Liver (tissue), 8 donors: ENCODE measurements at regions not wholly inside any gene's neighbourhood (a gene's known extent, or its start where the extent isn't known, plus 50 kb on each side); places are given as distances from the start of the nearest gene placed in this dataset.

Experiments used
- DNase-seq: peaks from one replicate; pipeline ENCODE4 v3.0.0-alpha.2; 2017; ENCODE audit warnings: low spot score
- H3K27ac ChIP-seq, 2 donors: one replicate each; pipeline ENCODE4 v1.7.0; 2013; ENCODE audit warnings: inconsistent platforms in 2 of 2, low read length in 2 of 2, control low read depth in 1 of 2, low read depth in 1 of 2, mild to moderate bottlenecking in 1 of 2
- H3K27me3 ChIP-seq, 4 donors: one replicate each; pipeline versions ENCODE4 v1.6.1 to v1.7.0; 2013; ENCODE audit warnings: low read length in 3 of 4, inconsistent platforms in 1 of 4, mild to moderate bottlenecking in 1 of 4, moderate library complexity in 1 of 4; ENCODE audit not compliant: control insufficient read depth in 4 of 4, insufficient read depth in 4 of 4
- H3K36me3 ChIP-seq, 4 donors: one replicate each; pipeline versions ENCODE4 v1.6.1 to v1.7.0; 2013; ENCODE audit warnings: low read length in 3 of 4, mild to moderate bottlenecking in 3 of 4, low read depth in 1 of 4, moderate library complexity in 1 of 4; ENCODE audit not compliant: control insufficient read depth in 4 of 4, insufficient read depth in 3 of 4
- H3K4me1 ChIP-seq, 4 donors: one replicate each; pipeline versions ENCODE4 v1.6.1 to v1.7.0; 2013; ENCODE audit warnings: low read length in 3 of 4, mild to moderate bottlenecking in 3 of 4, moderate library complexity in 1 of 4; ENCODE audit not compliant: control insufficient read depth in 4 of 4, insufficient read depth in 4 of 4
- H3K4me3 ChIP-seq, 3 donors: one replicate each; pipeline versions ENCODE4 v1.6.1 to v1.7.0; 2013; ENCODE audit warnings: low read length in 3 of 3, control low read depth in 1 of 3, low read depth in 1 of 3, mild to moderate bottlenecking in 1 of 3
- H3K9ac ChIP-seq, 2 donors: one replicate each; pipeline ENCODE4 v1.7.0; 2013; ENCODE audit warnings: low read length in 2 of 2, mild to moderate bottlenecking in 2 of 2, moderate library complexity in 2 of 2, control low read depth in 1 of 2, low read depth in 1 of 2
- H3K9me3 ChIP-seq, 4 donors: one replicate each; pipeline versions ENCODE4 v1.6.1 to v1.7.0; 2013; ENCODE audit warnings: low read length in 3 of 4; ENCODE audit not compliant: control insufficient read depth in 4 of 4
- EGR1 ChIP-seq, 2 donors: IDR thresholded peaks; 2 replicates each; pipeline ENCODE4 v1.6.1; 2016 to 2018; ENCODE audit warnings: antibody characterized with exemption in 2 of 2, low read depth in 2 of 2
- FOXA1 ChIP-seq: IDR thresholded peaks from 2 replicates; pipeline ENCODE4 v1.6.1; 2016; ENCODE audit warnings: antibody characterized with exemption
- FOXA2 ChIP-seq: IDR thresholded peaks from 2 replicates; pipeline ENCODE4 v1.6.1; 2016; ENCODE audit warnings: antibody characterized with exemption
- GABPA ChIP-seq, 2 donors: IDR thresholded peaks in 1 of 2; conservative IDR thresholded peaks in 1 of 2; 2 replicates each; pipeline ENCODE4 v1.6.1; 2016; ENCODE audit warnings: antibody characterized with exemption in 2 of 2, mild to moderate bottlenecking in 1 of 2, moderate library complexity in 1 of 2
- HNF4A ChIP-seq, 2 donors: conservative IDR thresholded peaks; 2 replicates each; pipeline ENCODE4 v1.6.1; 2016; ENCODE audit warnings: antibody characterized with exemption in 2 of 2, mild to moderate bottlenecking in 2 of 2
- HNF4G ChIP-seq: IDR thresholded peaks from 2 replicates; pipeline ENCODE4 v1.6.1; 2016; ENCODE audit warnings: antibody characterized with exemption
- JUND ChIP-seq, 2 donors: IDR thresholded peaks; 2 replicates each; pipeline ENCODE4 v1.6.1; 2016; ENCODE audit warnings: antibody characterized with exemption in 2 of 2
- NR2F2 ChIP-seq: IDR thresholded peaks from 2 replicates; pipeline ENCODE4 v1.6.1; 2016; ENCODE audit warnings: antibody characterized with exemption
- RAD21 ChIP-seq, 2 donors: IDR thresholded peaks; 2 replicates each; pipeline ENCODE4 v1.6.1; 2016; ENCODE audit warnings: antibody characterized with exemption in 2 of 2, mild to moderate bottlenecking in 2 of 2
- RXRA ChIP-seq, 2 donors: IDR thresholded peaks; 2 replicates each; pipeline ENCODE4 v1.6.1; 2017 to 2018; ENCODE audit warnings: antibody characterized with exemption in 2 of 2, mild to moderate bottlenecking in 1 of 2
- SP1 ChIP-seq: IDR thresholded peaks from 2 replicates; pipeline ENCODE4 v1.6.1; 2018; ENCODE audit warnings: antibody characterized with exemption, mild to moderate bottlenecking
- TAF1 ChIP-seq: conservative IDR thresholded peaks from 2 replicates; pipeline ENCODE4 v1.6.1; 2016; ENCODE audit warnings: antibody characterized with exemption, mild to moderate bottlenecking
- YY1 ChIP-seq: IDR thresholded peaks from 2 replicates; pipeline ENCODE4 v1.6.1; 2016; ENCODE audit warnings: antibody characterized with exemption, mild to moderate bottlenecking
- WGBS: extraction: QIAGEN DNeasy Blood & Tissue Kit; methylation state at CpG from one replicate; pipeline ENCODE4 v1.1.7; 2013; 5-methylcytosine and 5-hydroxymethylcytosine counted together
- TF ChIP-seq, protein P1 (sequence below): IDR thresholded peaks from 2 replicates; pipeline ENCODE4 v1.6.1; 2016; ENCODE audit warnings: antibody characterized with exemption
- TF ChIP-seq, protein P2 (sequence below): IDR thresholded peaks from 2 replicates; pipeline ENCODE4 v1.6.1; 2016; ENCODE audit warnings: antibody characterized with exemption, mild to moderate bottlenecking
- TF ChIP-seq, protein P3 (sequence below): IDR thresholded peaks from 2 replicates; pipeline ENCODE4 v1.6.1; 2016; ENCODE audit warnings: antibody characterized with exemption
- TF ChIP-seq, protein P4 (sequence below): IDR thresholded peaks from 2 replicates; pipeline ENCODE4 v1.6.1; 2016; ENCODE audit warnings: antibody characterized with exemption
- TF ChIP-seq, protein P5 (sequence below): fragments of 150-350 bp; IDR thresholded peaks from 2 replicates; pipeline ENCODE4 v1.5.1; 2017; ENCODE audit warnings: improper control_type of control experiment, low read depth, low read length; ENCODE audit not compliant: missing input control
- donor health status: healthy.
- donor health status: healthy.
- donor health status: healthy.
- donor health status: healthy.
- donor health status: healthy.

DNA sequence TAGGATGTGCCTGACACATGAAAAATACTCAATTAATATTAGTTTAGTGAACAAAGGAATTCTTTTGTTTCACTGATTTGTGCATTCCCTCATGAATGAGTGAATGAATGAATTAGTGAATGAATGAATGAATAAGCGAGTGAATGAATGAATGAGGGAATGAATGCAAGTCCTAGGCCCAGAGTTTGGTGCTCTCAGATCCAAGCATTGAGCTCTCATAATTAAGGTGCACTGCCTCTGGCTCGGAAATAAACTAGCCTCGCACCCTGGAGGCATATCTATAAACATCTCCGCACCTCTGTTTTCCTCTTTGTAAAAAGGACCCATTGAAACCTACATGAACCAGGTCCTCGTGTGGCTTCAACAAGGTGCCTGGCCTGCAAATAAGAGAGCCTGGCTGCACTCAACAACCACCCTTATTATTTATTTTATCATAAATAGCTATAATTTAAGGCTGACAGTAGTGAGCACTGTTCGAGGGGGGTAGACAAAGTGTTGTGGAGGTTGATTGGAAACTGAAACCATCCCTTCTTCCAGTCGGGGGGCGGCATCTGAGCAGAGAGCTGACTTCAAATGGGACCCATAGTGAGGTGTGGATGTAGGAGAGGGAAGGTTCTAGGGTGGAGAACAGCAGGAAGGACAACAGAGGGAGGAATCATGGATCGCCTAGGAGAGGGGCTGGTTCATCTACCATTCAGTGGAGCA lies 316.8 kb downstream of the BCL11B start:
- Histone ChIP-seq H3K36me3 (no peaks in the 10 kb centered on the region), H3K4me3 (no peak overlapping the region), H3K27ac (no peak overlapping the region), H3K4me1 (no peaks in the 10 kb centered on the region), H3K9ac (no peak overlapping the region), H3K9me3 (no peaks in the 10 kb centered on the region), H3K27me3 (no peaks in the 10 kb centered on the region)
- TF ChIP-seq, protein P1, sequence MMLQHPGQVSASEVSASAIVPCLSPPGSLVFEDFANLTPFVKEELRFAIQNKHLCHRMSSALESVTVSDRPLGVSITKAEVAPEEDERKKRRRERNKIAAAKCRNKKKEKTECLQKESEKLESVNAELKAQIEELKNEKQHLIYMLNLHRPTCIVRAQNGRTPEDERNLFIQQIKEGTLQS: no peak
- TF ChIP-seq GABPA (IDR thresholded peaks at IDR 0.05 in 1 of 2, conservative IDR thresholded peaks at IDR 0.05 in 1 of 2) (no peak), RAD21 (IDR thresholded peaks at IDR 0.05) (no peak), HNF4A (conservative IDR thresholded peaks at IDR 0.05) (no peak), FOXA1 (no peak), EGR1 (IDR thresholded peaks at IDR 0.05; ENCODE audit: low read depth in 2 of 2) (no peak), SP1 (no peak), NR2F2 (no peak), FOXA2 (no peak), YY1 (no peak), JUND (IDR thresholded peaks at IDR 0.05) (no peak), RXRA (IDR thresholded peaks at IDR 0.05) (no peak), TAF1 (no peak), HNF4G (no peak)
- TF ChIP-seq, protein P2, sequence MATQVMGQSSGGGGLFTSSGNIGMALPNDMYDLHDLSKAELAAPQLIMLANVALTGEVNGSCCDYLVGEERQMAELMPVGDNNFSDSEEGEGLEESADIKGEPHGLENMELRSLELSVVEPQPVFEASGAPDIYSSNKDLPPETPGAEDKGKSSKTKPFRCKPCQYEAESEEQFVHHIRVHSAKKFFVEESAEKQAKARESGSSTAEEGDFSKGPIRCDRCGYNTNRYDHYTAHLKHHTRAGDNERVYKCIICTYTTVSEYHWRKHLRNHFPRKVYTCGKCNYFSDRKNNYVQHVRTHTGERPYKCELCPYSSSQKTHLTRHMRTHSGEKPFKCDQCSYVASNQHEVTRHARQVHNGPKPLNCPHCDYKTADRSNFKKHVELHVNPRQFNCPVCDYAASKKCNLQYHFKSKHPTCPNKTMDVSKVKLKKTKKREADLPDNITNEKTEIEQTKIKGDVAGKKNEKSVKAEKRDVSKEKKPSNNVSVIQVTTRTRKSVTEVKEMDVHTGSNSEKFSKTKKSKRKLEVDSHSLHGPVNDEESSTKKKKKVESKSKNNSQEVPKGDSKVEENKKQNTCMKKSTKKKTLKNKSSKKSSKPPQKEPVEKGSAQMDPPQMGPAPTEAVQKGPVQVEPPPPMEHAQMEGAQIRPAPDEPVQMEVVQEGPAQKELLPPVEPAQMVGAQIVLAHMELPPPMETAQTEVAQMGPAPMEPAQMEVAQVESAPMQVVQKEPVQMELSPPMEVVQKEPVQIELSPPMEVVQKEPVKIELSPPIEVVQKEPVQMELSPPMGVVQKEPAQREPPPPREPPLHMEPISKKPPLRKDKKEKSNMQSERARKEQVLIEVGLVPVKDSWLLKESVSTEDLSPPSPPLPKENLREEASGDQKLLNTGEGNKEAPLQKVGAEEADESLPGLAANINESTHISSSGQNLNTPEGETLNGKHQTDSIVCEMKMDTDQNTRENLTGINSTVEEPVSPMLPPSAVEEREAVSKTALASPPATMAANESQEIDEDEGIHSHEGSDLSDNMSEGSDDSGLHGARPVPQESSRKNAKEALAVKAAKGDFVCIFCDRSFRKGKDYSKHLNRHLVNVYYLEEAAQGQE: no peak
- TF ChIP-seq, protein P3, sequence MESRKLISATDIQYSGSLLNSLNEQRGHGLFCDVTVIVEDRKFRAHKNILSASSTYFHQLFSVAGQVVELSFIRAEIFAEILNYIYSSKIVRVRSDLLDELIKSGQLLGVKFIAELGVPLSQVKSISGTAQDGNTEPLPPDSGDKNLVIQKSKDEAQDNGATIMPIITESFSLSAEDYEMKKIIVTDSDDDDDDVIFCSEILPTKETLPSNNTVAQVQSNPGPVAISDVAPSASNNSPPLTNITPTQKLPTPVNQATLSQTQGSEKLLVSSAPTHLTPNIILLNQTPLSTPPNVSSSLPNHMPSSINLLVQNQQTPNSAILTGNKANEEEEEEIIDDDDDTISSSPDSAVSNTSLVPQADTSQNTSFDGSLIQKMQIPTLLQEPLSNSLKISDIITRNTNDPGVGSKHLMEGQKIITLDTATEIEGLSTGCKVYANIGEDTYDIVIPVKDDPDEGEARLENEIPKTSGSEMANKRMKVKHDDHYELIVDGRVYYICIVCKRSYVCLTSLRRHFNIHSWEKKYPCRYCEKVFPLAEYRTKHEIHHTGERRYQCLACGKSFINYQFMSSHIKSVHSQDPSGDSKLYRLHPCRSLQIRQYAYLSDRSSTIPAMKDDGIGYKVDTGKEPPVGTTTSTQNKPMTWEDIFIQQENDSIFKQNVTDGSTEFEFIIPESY: no peak
- TF ChIP-seq, protein P4, sequence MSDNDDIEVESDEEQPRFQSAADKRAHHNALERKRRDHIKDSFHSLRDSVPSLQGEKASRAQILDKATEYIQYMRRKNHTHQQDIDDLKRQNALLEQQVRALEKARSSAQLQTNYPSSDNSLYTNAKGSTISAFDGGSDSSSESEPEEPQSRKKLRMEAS: no peak
- TF ChIP-seq, protein P5, sequence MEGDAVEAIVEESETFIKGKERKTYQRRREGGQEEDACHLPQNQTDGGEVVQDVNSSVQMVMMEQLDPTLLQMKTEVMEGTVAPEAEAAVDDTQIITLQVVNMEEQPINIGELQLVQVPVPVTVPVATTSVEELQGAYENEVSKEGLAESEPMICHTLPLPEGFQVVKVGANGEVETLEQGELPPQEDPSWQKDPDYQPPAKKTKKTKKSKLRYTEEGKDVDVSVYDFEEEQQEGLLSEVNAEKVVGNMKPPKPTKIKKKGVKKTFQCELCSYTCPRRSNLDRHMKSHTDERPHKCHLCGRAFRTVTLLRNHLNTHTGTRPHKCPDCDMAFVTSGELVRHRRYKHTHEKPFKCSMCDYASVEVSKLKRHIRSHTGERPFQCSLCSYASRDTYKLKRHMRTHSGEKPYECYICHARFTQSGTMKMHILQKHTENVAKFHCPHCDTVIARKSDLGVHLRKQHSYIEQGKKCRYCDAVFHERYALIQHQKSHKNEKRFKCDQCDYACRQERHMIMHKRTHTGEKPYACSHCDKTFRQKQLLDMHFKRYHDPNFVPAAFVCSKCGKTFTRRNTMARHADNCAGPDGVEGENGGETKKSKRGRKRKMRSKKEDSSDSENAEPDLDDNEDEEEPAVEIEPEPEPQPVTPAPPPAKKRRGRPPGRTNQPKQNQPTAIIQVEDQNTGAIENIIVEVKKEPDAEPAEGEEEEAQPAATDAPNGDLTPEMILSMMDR: no peak
- no peak for DNase-seq
- WGBS: 78% methylated on average over 9 of the region's 9 CpGs
